ENCODE measurements at regions not wholly inside any gene's neighbourhood (a gene's known extent, or its start where the extent isn't known, plus 50 kb on each side); places are given as distances from the start of the nearest gene placed in this dataset.

DNA sequence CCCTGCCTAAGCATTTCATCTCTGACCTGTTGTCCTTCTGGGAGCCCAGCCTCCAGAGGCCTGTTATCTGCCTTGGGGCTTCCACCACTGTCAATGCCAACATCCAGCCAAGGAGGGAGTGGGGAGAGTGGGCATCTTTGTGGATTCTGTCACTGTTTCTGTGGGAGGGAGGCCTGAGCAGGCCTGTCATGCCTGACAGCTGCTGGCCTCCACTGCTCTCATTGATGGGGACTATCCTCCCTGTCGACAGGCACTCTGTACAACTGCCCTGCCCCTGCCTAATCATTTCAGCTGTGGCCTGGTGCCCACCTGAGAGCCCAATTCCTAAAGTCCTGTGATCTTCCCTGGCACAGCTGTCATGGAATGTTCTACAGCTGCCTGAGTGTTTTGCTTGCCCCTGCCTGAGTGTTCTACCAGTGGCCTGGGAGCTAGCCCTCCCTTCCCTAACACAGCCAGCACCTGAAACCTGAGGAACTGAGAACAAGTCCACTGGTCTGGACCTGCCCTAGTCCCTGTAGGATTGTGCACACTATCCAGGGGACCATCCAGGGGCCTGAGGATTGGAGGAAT is 145.3 kb downstream of the FAM83B start:
- H3K27ac ChIP-seq = no peak overlapping the region
- DNase-seq (ENCODE audit: low read depth, low spot score) = no peak

DNA sequence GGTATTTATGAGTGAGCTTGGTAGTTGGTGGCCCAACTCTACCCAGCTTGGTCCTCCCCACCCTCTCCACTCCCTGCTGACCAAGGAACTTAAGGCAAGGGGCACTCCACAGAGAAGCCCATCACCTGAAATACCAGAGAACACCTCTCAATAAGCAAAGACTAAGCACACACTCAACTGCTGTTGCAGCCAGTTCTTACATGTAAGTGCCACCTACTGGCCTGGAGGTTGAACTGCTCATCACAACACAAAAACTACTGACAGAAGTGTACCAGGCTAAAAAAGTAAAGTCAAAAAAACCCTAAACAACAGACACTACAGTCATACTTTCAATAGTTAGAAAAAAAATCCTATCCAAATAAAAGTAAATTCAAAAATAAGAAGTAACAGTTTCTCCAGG is 146.2 kb downstream of the FAM83B start:
- no peak for DNase-seq (ENCODE audit: low read depth, low spot score)
- H3K27ac ChIP-seq = no peak overlapping the region

DNA sequence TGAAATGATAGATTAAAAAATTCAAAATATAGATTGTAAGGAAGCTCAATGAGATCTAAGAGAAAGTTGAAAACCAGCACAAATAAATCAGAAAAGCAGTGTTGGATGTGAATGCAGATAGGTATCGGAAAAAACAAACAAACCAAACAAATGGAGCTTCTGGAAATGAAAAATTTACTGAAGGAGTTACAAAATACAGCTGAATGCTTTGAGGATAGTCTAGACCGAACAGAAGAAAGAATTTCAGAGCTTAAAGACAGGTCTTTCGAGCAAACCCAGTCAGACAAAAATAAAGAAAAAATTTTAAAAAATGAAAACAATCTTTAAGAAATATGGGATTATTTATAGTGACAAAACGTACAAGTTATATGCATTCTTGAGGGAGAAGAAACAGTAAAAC is 146.7 kb downstream of the FAM83B start:
- no peak overlapping the region for H3K27ac ChIP-seq
- DNase-seq (ENCODE audit: low read depth, low spot score) = no peak

DNA sequence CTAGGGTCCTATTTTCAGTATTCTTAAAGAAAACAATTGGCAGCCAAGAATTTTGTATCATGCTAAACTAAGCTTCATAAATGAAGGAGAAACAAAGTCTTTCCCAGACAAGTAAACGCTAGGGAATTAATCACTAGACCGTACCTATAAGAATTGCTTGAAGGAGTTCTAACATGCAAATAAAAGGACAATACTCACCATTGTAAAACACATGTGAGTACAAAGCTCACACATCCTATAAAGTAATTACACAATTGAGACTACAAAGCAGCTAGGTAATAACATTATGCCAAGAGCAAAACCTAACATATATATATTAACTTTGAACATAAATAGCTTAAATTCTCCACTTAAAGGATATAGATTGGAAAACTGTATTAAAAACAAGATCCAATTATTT is 147.4 kb downstream of the FAM83B start:
- no peak for DNase-seq (ENCODE audit: low read depth, low spot score)
- no peak overlapping the region for H3K27ac ChIP-seq

DNA sequence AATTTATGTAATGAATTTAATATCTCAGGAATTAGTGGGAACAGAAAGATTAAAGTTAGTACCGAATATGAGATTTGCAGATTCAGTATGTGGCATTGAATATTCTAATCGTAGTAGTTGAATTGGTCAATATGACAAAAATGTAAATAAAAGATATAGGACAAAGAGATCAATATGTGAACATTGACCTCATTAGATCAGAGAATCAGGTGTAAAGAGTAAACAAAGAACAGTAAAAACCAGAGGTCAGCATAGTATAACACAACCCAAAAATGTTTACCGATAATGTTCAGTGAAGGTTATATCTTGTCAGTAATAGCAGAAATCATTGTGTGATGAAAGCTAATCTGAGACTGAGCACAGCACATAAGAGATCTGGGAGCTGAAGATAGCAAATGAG is 152.0 kb downstream of the FAM83B start:
- no peak for DNase-seq (ENCODE audit: low read depth, low spot score)
- H3K27ac ChIP-seq = no peak overlapping the region

DNA sequence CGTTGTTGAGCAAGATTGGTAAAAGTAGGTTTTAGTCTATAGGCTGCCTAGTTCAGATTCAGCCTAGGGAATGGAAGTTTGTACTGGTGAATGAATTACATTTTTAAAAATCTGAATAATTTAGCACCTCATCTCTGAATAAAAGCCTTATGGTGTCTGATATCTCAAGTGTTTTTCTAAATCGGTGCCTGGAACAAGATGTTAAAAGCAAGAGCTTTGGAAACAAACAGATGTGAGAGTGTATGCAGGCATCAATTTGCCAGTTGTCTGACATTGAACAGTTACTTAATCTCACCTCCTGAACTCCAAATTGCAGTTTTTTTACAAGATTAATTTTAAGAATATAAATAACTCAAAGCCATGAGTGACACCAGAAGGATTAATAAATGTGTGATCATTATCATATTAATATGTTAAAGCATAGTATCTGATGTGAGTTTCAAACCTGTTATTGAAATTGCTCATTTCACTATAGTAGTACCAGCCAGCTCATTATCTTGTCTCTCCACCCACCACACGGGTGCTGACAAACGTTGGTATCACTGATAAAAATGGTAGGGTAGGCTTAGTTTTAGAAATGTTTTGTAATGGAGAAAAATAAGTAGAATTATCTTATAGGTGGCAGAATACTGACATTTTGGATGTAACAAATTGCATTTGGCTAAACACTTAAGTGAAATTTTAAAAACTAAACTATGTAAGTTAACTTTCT is 157.3 kb downstream of the FAM83B start:
- DNase-seq (ENCODE audit: low read depth, low spot score) = no peak
- no peak overlapping the region for H3K27ac ChIP-seq

DNA sequence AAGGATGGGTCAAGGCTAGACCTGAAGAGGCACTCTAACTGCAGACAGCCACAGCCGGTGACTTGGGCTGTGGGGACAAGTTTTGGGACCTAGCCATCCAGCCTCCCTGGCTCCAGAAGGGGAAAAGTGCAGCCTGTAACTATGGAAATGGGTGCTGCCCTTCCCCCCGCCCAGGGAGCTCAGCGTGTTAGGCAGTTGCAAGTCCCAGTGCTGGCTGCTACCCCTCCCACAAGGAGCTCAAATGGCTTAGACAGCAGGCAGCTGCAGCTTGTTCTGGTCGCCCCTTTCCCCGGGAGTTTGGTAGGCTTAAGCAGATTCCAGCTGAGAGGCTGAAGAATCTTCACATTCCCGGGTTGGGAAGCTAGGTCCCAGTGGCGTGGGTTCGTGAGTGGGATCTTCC is 162.6 kb downstream of the FAM83B start:
- DNase-seq (ENCODE audit: low read depth, low spot score) = no peak
- no peak overlapping the region for H3K27ac ChIP-seq

DNA sequence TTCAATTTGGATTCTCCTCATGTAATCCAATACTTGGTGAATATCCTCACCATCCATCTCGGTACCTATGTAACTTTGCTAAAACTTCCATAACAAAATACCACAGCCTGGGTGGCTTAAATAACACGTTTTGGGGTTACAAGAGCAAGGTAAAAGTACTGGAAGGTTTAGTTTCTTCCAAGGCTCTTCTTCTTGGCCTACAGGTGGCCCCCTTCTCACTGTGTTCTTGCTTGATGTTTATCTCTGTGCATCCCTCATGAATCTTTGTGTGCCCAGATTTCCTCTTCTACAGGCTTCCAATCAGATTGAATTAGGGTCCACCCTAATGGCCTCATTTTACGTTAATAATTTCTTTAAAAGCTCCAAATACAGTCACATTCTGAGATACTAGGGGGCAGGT is 163.3 kb upstream of the HCRTR2 start:
- no peak for DNase-seq (ENCODE audit: low read depth, low spot score)
- no peak overlapping the region for H3K27ac ChIP-seq

DNA sequence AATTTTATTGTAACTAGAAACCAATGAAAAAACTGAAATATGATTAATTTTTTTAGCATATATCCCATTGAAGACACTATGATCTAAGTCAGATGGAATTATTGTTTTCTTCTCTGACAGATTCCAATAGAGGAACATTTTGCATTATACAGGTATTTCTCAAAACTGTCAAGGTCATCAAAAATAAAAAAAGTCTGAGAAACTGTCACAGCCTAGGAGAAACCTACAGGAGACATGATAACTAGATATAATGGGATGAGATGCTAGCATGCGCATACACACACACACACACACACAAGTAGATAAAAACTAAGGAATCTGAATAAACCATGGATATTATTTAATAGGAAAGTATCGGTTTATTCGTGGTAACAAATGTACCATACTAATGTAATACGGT is 161.9 kb upstream of the HCRTR2 start:
- H3K27ac ChIP-seq = no peak overlapping the region
- DNase-seq (ENCODE audit: low read depth, low spot score) = no peak

DNA sequence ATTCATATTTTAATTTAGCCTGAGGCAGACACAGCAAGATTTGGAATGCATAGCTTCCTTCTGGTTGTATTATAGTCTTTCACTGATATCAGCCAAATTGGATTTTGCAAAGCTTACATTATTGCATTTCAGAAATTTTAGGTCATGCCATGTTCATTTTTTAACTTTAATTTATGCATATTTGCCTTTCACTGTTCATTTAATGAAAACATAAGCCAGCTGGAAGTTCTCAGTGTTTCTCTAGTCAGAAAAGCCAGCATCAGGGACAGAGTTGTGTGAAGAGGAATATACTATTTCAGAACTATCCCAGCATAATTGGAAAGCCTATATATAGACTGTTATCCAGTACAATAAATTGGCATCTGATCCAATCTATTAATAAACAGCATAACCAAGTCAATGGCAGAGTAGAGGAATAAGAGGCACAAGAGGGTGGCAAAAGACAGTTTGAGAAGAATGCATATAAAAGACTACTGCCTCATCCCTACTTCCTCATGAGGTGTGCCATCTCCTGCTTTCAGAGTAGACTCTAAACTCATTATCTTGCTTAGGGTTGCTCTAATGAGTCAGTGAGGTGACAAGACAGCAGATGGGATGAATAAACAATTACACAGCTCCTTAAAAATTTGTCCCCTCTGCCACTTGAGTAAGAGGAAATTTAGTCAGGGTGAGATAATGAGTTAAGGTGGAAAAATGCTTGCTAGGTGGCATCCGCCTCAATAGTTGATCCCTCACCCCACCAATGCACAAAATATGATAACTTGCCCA is 159.8 kb upstream of the HCRTR2 start:
- no peak overlapping the region for H3K27ac ChIP-seq
- no peak for DNase-seq (ENCODE audit: low read depth, low spot score)

DNA sequence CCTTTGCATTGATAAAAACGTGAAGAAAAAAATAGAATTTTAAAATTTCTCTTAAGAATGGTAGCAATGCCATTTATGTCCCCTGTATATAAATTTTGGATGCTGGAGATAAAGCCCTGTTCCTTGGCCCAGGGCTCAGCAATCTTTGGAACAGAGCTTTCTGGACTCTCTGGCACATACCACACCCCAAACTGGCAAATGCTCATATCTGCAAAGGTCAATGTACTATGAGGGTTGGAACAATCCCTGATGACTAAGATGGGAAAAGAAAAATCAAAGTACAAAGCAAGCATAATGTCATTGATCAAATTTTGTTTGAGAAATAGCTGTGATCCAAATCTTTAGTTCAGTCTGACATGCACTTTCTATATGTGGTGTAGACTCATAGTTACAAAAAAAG is 158.1 kb upstream of the HCRTR2 start:
- no peak overlapping the region for H3K27ac ChIP-seq
- DNase-seq (ENCODE audit: low read depth, low spot score) = no peak

DNA sequence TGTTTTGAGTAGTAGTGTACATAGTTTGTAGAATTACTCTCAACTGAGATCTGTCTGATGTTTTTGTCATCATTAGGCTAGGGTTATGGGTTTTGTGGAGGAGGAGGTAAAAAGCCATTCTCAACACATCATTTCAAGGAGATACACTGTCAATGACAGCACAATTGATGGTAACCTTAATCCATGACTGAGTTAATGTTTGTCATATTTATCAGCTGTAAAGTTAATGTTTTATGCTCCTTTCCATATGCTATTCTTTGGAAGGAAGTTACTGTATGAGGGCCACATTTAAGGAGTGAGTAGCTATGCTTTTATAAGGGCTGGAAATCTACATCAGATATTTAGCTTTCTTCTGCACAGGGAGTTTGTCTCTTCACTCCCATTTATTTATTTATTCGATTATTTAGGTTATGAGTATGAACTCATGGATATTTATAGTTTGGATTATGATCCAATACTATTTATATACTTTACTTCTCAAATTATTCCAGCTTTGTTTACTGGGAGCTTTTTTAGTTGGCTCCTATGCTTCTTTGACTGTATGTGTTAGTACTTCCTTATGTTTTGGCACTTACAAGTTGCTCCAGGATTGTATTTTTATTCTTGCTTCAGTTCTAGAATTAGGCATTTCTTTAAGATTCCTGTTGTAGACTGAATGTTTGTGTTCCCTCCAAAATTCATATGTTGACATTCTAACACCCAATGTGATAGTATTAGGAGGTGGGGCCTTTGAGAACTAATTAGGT is 156.6 kb upstream of the HCRTR2 start:
- H3K27ac ChIP-seq = no peak overlapping the region
- no peak for DNase-seq (ENCODE audit: low read depth, low spot score)

DNA sequence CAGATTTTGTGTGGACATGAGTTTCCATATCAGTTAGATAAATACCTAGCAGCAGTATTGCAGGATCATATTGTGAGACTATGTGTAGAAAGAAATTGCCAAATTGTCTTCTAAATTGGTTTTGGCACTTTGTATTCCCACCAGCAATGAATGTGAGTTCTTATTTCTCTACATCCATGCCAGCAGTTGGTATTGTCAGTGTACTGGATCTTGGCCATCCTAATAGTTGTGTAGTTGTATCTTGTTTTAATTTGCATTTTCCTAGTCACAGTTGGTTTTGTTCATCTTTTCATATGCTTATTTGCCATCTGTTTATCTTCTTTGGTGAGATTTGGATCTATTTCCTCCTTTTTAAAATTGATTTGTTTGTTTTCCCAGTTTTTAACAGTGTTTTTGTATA is 154.7 kb upstream of the HCRTR2 start:
- H3K27ac ChIP-seq = no peak overlapping the region
- DNase-seq (ENCODE audit: low read depth, low spot score) = no peak

DNA sequence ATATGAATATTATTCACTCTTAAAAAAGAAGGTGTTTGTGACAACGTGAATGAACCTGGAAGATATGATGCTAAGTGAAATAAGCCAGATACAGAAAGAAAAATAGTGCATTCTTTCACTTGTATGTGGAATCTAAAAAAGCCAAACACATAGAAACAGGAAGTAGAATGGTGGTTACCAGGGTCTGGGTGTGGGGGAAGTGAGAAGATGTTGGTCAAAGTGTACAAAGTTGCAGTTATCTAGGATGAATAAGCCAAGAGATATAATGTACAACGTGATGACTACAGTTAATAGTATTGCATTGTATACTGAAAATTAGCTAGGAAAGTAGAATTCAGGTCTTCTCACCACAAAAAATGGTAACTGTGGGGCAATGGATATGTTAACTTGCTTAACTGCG is 151.1 kb upstream of the HCRTR2 start:
- DNase-seq (ENCODE audit: low read depth, low spot score) = no peak
- no peak overlapping the region for H3K27ac ChIP-seq

DNA sequence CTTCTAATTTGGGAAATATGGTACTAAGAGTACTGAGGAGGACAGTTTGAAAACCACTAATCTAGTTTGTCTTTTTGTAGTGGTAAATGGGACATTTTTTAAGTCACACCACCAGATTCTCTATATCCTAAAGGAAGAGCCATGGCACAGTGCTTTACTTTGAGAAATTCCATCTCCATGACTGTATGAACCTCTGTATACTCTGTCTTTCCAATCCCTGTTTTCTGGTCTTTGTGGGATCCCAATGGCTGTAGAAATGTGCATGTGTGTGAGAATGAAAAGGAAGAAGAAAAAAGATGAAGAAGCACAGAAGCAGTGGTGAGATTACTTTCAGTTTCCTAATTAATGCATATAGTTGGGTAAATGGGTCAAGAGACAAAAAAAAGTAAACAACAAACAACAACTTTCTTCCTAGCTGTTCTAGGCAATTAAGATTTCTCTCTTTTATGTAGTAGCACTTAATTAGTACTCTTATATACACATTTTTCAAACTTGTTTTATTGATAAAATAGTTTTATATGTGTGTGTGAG is 141.2 kb upstream of the HCRTR2 start:
- H3K27ac ChIP-seq = no peak overlapping the region
- no peak for DNase-seq (ENCODE audit: low read depth, low spot score)

DNA sequence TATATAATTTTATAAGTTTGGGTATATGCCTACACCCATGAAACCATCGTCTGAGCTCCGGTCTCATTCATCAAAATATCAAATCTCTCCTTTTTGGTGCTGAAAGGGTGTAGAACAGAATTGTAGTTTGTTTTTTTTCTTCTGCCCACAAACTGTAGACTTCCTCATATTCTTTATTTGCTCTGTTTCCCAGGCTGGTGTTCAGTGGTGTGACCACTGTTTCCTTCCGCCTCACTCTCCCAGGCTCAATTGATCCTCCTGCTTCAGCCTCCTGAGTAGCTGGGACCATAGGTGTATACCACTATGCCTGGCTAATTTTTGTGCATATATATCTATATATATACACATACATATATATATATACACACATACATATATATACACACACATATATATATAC is 139.6 kb upstream of the HCRTR2 start:
- no peak overlapping the region for H3K27ac ChIP-seq
- DNase-seq (ENCODE audit: low read depth, low spot score) = no peak

DNA sequence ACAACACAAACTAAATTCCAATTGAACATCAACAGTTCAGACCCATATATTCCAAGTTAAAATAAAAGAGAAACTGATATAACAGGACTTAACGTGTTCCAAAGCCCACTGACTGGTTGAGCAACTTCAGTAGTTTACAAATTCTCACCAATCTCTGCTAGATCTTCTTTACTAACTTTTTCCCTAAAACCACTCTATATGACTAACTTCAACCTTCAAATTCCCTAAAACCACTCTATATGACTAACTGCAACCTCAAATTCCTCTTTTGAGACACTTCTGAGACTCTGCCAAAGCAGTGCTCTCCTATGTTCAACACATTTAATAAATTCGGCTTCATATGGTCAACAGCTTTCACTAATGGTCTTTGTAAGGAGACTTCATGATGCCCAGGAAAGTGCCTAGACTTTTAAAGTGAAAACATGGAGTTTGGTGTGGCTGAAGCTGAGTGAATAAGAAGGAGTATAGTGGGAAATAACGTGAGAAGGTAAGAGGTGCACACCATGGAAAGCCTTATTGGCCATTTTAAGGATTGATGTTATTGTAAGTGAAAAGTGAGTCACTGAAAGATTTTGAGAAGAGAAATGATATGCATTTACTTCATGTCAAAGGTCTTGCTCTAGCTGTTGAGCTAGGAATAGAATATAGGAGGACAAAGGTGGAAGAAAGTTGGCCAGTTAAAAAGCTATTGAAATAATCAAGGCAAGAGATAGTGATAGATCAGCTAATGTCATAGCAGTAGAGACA is 134.0 kb upstream of the HCRTR2 start:
- no peak overlapping the region for H3K27ac ChIP-seq

DNA sequence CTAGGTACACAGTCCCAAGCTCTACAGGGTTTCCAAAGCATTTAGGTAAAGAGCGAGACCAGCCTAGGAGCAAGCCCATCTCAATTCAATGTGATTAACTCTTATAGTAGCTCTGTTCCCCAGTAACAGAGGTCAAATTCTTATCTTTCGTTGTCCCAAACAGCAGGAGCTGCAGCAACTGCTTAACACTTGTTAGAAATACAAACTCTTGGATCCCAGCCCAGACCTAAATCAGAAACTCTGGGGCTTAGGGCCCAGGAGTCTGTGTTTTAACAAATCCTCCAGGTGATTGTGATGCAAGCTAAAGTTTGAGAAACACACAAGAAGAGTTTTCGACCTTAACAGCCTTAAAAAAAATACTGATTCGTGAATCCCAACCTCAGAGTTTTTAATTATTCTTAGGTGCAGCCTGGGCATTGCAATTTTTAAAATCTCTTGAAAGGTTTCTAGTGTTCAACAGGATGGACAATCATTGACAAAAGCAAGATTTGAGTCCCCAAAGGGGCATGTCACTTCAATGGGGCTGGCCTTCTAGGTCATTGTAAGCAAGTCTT is 127.4 kb upstream of the HCRTR2 start:
- no peak overlapping the region for H3K27ac ChIP-seq
- no peak for DNase-seq (ENCODE audit: low read depth, low spot score)

More for the DNA sequence above, 134.0 kb upstream of the HCRTR2 start:
- peak; percentile 43 for DNase-seq (ENCODE audit: low read depth, low spot score)

DNA sequence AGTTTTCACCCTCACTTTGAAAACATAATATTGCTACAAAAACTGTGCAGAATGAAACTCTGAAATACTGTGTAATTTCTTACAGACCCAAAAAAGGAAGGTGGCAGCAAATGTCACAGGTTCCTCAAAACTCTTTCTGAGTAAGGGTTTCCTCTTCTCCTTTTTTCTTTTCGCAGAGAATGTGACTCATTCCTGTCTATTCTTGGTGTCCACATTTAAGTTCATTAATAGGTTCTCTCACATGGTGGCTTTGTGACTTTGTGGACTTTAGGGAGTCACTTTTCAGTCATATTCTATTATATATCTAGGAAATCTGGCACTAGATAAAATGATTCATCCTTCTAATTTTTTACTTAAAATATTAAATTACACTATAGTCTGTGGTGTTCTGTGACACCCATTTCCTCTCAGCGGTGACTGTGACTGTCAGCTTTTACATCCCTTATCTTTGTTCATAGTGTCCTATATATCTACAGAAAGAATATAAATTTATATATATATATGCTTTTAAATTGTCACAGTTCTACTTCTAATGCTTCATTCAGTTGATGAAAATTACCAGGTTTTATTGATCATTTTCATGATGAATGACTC is 126.8 kb upstream of the HCRTR2 start:
- no peak for DNase-seq (ENCODE audit: low read depth, low spot score)
- no peak overlapping the region for H3K27ac ChIP-seq
